Smooth muscle cell (in vitro differentiated cells): ENCODE measurements at regions not wholly inside any gene's neighbourhood (a gene's known extent, or its start where the extent isn't known, plus 50 kb on each side); places are given as distances from the start of the nearest gene placed in this dataset.

Experiments
- DNase-seq: peaks from one replicate; lab custom pipeline; 2025; ENCODE audit not compliant: unreplicated experiment; lab: John Stamatoyannopoulos, UW
- H2AFZ ChIP-seq: fragments of 200-600 bp; sonication (generic); 2 replicates; pipeline ENCODE4 v1.6.0; 2016; ENCODE audit warnings: antibody characterized with exemption, low read depth, mild to moderate bottlenecking
- H3F3A ChIP-seq: fragments of 200-600 bp; sonication (generic); 2 replicates; pipeline ENCODE4 v1.6.0; 2017; ENCODE audit warnings: antibody characterized with exemption, low read depth
- H3K27ac ChIP-seq: fragments of 200-600 bp; sonication (generic); 2 replicates; pipeline ENCODE4 v1.5.1; 2016; ENCODE audit warnings: low read depth, mild to moderate bottlenecking
- H3K27me3 ChIP-seq: fragments of 200-600 bp; sonication (generic); 2 replicates; pipeline ENCODE4 v1.6.1; 2016; ENCODE audit warnings: low read depth, mild to moderate bottlenecking
- H3K36me3 ChIP-seq: fragments of 200-600 bp; sonication (generic); 2 replicates; pipeline ENCODE4 v1.5.1; 2016; ENCODE audit warnings: low read depth
- H3K4me1 ChIP-seq: fragments of 200-600 bp; sonication (generic); 2 replicates; pipeline ENCODE4 v1.5.1; 2016; ENCODE audit warnings: low read depth
- H3K4me2 ChIP-seq: fragments of 200-600 bp; sonication (generic); 2 replicates; pipeline ENCODE4 v1.6.0; 2016; ENCODE audit warnings: mild to moderate bottlenecking
- H3K4me3 ChIP-seq: fragments of 200-600 bp; sonication (generic); 2 replicates; pipeline ENCODE4 v1.5.1; 2016; ENCODE audit warnings: mild to moderate bottlenecking
- H3K79me2 ChIP-seq: fragments of 200-600 bp; sonication (generic); 2 replicates; pipeline ENCODE4 v1.6.0; 2016; ENCODE audit warnings: low read depth, mild to moderate bottlenecking
- H3K9ac ChIP-seq: fragments of 200-600 bp; sonication (generic); 2 replicates; pipeline ENCODE4 v1.6.0; 2016; ENCODE audit warnings: low read depth
- H3K9me3 ChIP-seq: fragments of 200-600 bp; sonication (generic); replicated peaks from 2 replicates; pipeline ENCODE4 v1.5.1; 2016; ENCODE audit warnings: low read depth
- H4K20me1 ChIP-seq: fragments of 200-600 bp; sonication (generic); 2 replicates; pipeline ENCODE4 v1.6.0; 2016; ENCODE audit warnings: low read depth
- WGBS: methylation state at CpG from one replicate; pipeline ENCODE4 v1.1.7; 2016; ENCODE audit warnings: low lambda C conversion rate; 5-methylcytosine and 5-hydroxymethylcytosine counted together
- TF ChIP-seq, protein P1 (sequence below): fragments of 200-600 bp; sonication (generic); IDR thresholded peaks from 2 replicates; pipeline ENCODE4 v1.5.1; 2017; ENCODE audit warnings: borderline replicate concordance, mild to moderate bottlenecking, antibody characterized with exemption; ENCODE audit not compliant: insufficient read depth, poor library complexity, severe bottlenecking

DNA sequence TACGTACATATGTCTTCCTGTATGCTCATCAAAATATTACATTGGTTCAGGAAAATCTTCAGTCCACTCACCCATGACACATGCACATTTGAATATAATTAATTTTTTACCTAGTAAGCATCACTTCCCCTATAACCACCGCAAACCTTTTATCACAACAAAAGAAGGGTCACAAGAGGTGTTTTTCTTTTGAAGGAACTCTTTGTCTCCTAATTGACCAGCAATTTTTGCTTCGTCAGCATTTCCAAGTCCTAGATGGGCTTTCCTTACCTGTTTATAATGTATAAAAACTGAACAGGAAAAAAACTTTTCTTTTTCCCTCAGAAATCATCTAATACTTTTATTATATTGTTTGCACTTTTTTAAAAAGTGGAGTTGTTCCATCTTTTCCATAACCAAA is 631.3 kb downstream of the PLA2G4A start:
- Histone ChIP-seq H3K4me1 (no peaks in the 10 kb centered on the region), H3K4me2 (no peak overlapping the region), H3K27ac (no peak overlapping the region), H3K79me2 (no peaks in the 10 kb centered on the region), H3K4me3 (no peak overlapping the region), H2AFZ (no peak overlapping the region), H3K27me3 (no peaks in the 10 kb centered on the region), H3K9me3 (peaks cover 7% of the 10 kb centered on the region), H3F3A (no peaks in the 10 kb centered on the region), H3K9ac (no peak overlapping the region), H3K36me3 (no peaks in the 10 kb centered on the region), H4K20me1 (no peaks in the 10 kb centered on the region)
- DNase-seq: no peak
- TF ChIP-seq, protein P1, sequence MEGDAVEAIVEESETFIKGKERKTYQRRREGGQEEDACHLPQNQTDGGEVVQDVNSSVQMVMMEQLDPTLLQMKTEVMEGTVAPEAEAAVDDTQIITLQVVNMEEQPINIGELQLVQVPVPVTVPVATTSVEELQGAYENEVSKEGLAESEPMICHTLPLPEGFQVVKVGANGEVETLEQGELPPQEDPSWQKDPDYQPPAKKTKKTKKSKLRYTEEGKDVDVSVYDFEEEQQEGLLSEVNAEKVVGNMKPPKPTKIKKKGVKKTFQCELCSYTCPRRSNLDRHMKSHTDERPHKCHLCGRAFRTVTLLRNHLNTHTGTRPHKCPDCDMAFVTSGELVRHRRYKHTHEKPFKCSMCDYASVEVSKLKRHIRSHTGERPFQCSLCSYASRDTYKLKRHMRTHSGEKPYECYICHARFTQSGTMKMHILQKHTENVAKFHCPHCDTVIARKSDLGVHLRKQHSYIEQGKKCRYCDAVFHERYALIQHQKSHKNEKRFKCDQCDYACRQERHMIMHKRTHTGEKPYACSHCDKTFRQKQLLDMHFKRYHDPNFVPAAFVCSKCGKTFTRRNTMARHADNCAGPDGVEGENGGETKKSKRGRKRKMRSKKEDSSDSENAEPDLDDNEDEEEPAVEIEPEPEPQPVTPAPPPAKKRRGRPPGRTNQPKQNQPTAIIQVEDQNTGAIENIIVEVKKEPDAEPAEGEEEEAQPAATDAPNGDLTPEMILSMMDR: no peak
- 88% methylated on average over 3 of the region's 3 CpGs for WGBS

- H2AFZ ChIP-seq: no peak overlapping the region
- H3F3A ChIP-seq: no peaks in the 10 kb centered on the region
- H3K4me1 ChIP-seq: no peaks in the 10 kb centered on the region
- H3K4me2 ChIP-seq: no peak overlapping the region
- 89% methylated on average over 1 of the region's 1 CpG for WGBS
- no peak overlapping the region for H3K9ac ChIP-seq
- H3K9me3 ChIP-seq: peaks cover 7% of the 10 kb centered on the region
- no peaks in the 10 kb centered on the region for H4K20me1 ChIP-seq
- no peaks in the 10 kb centered on the region for H3K27me3 ChIP-seq
- DNase-seq: no peak
- no peaks in the 10 kb centered on the region for H3K79me2 ChIP-seq
- H3K4me3 ChIP-seq: no peak overlapping the region
- no peak overlapping the region for H3K27ac ChIP-seq
- no peaks in the 10 kb centered on the region for H3K36me3 ChIP-seq
- TF ChIP-seq, protein P1: no peak
Observed at GRCh38 chr1:187464320-187464719, 635.6 kb downstream of the PLA2G4A start.

DNA sequence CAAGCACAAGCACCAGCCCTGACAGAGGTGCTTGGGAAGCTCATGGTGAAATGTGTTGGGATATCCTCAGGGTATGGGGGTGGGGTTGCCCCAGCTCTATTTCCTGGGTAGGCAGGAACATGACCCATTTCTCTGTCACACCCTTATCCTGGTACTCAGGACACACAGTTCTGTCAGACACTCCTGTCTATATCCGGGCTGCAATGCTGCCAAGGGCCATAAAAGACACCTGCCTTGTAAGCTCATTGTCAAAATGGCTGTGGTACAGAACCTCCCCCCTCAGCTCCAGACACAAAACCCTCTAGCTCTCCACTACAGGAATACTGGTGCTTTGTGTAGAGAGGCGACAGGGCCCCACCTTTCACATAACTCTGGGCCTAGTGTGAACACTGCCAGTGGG is 636.7 kb downstream of the PLA2G4A start:
- Histone ChIP-seq H4K20me1 (no peaks in the 10 kb centered on the region), H3F3A (no peaks in the 10 kb centered on the region), H3K4me1 (no peaks in the 10 kb centered on the region), H3K9ac (no peak overlapping the region), H3K9me3 (peaks cover 7% of the 10 kb centered on the region), H3K4me2 (no peak overlapping the region), H3K27me3 (no peaks in the 10 kb centered on the region), H2AFZ (no peak overlapping the region), H3K79me2 (no peaks in the 10 kb centered on the region), H3K4me3 (no peak overlapping the region), H3K27ac (no peak overlapping the region), H3K36me3 (no peaks in the 10 kb centered on the region)
- 73% methylated on average over 2 of the region's 2 CpGs for WGBS
- DNase-seq: no peak
- TF ChIP-seq, protein P1: no peak

- no peaks in the 10 kb centered on the region for H3K27me3 ChIP-seq
- H3K4me3 ChIP-seq: no peak overlapping the region
- DNase-seq: no peak
- H3K27ac ChIP-seq: no peak overlapping the region
- no peaks in the 10 kb centered on the region for H3K79me2 ChIP-seq
- TF ChIP-seq, protein P1: no peak
- WGBS: 85% methylated on average over 2 of the region's 2 CpGs
- H3K4me2 ChIP-seq: no peak overlapping the region
- no peaks in the 10 kb centered on the region for H3K9me3 ChIP-seq
- H4K20me1 ChIP-seq: no peaks in the 10 kb centered on the region
- H2AFZ ChIP-seq: no peak overlapping the region
- peaks cover 6% of the 10 kb centered on the region for H3K4me1 ChIP-seq
- no peaks in the 10 kb centered on the region for H3K36me3 ChIP-seq
- H3K9ac ChIP-seq: no peak overlapping the region
- H3F3A ChIP-seq: peaks cover 13% of the 10 kb centered on the region
Observed at GRCh38 chr1:187469836-187470235, 641.1 kb downstream of the PLA2G4A start.
